ENCODE measurements at regions not wholly inside any gene's neighbourhood (a gene's known extent, or its start where the extent isn't known, plus 50 kb on each side); places are given as distances from the start of the nearest gene placed in this dataset.

DNA sequence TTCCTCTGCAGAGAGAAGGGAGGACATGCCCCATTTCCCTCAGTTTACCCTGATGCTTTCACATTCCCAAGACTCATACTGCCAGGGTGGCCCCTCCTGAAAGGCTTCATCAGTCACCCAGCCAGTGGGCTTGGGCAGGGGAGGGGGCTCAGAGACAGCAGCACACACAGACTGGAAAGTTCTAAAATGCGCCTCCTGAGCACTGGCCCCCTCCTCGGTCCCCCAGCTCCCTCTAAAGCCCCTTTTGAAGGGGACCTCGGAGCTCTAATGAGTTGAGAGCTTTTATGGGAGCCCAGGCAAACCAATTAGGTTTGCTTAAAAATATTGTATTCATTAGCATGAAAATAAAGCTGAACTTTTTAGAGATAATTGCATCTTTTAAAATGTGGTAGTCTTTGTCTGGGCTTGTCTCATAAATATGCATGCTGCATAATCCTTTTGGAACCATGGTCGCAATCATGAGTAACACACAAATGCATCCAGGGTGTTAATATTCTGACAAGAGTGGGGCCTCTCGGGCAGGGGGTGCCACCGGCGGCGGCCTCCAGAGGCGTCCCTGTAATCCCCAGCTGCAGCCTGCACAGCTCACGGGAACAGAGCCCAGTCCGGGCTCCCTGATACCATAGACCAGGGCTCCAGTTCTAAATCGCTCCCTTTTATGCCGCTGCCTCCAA lies 78.5 kb downstream of the RPLP1 start:
- Histone ChIP-seq H3K9me3 (ENCODE audit: control insufficient read depth, low read depth, low read length) (no peaks in the 10 kb centered on the region), H4K20me1 (ENCODE audit: control insufficient read depth, extremely low read depth, insufficient read depth, low read length) (no peaks in the 10 kb centered on the region), H3K27ac (ENCODE audit: control insufficient read depth, insufficient read depth, low read length) (no peak overlapping the region), H3K27me3 (ENCODE audit: control insufficient read depth, extremely low read depth, insufficient read depth, low read length) (peaks cover 18% of the 10 kb centered on the region), H3K79me2 (ENCODE audit: control insufficient read depth, insufficient read depth, low read length) (no peaks in the 10 kb centered on the region), H3K9ac (ENCODE audit: control insufficient read depth, extremely low read depth, insufficient read depth, low read length) (no peak overlapping the region), H3K4me1 (ENCODE audit: control insufficient read depth, extremely low read depth, insufficient read depth, low read length) (peaks cover 6% of the 10 kb centered on the region), H3K4me2 (ENCODE audit: control insufficient read depth, extremely low read depth, insufficient read depth, low read depth, low read length) (peak overlapping the region; percentile 16), H3K4me3 (ENCODE audit: control insufficient read depth in 2 of 3, extremely low read depth in 1 of 3, insufficient read depth in 2 of 3, low read depth in 1 of 3, low read length in 3 of 3) (no peak overlapping the region), H3K9me1 (ENCODE audit: control insufficient read depth, extremely low read depth, insufficient read depth, low read length) (no peaks in the 10 kb centered on the region), H3K36me3 (ENCODE audit: control insufficient read depth in 2 of 2, extremely low read depth in 1 of 2, insufficient read depth in 2 of 2, low read length in 2 of 2) (no peaks in the 10 kb centered on the region), H2AFZ (ENCODE audit: control insufficient read depth, low read length) (no peak overlapping the region)
- dilution Hi-C loops (cut with MboI; ENCODE audit: extremely low pct_ligation_motif_present, low sequenced_read_pairs): no loop called here
- DNase-seq (ENCODE audit: low read depth, low spot score) (no peak), FAIRE-seq (no peak)
- TF ChIP-seq EZH2 (IDR thresholded peaks at IDR 0.05; ENCODE audit: low read length): no peak
- TF ChIP-seq, protein P1, sequence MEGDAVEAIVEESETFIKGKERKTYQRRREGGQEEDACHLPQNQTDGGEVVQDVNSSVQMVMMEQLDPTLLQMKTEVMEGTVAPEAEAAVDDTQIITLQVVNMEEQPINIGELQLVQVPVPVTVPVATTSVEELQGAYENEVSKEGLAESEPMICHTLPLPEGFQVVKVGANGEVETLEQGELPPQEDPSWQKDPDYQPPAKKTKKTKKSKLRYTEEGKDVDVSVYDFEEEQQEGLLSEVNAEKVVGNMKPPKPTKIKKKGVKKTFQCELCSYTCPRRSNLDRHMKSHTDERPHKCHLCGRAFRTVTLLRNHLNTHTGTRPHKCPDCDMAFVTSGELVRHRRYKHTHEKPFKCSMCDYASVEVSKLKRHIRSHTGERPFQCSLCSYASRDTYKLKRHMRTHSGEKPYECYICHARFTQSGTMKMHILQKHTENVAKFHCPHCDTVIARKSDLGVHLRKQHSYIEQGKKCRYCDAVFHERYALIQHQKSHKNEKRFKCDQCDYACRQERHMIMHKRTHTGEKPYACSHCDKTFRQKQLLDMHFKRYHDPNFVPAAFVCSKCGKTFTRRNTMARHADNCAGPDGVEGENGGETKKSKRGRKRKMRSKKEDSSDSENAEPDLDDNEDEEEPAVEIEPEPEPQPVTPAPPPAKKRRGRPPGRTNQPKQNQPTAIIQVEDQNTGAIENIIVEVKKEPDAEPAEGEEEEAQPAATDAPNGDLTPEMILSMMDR (optimal IDR thresholded peaks at IDR 0.05 in 1 of 3, IDR thresholded peaks at IDR 0.05 in 1 of 3, conservative IDR thresholded peaks at IDR 0.05 in 1 of 3; ENCODE audit: extremely low read depth in 1 of 3, insufficient read depth in 2 of 3, low read length in 3 of 3): no peak

GRCh38 chr15:69531665-69532027 lies 79.0 kb downstream of the RPLP1 start:
- peaks cover 6% of the 10 kb centered on the region for H3K4me1 ChIP-seq (ENCODE audit: control insufficient read depth, extremely low read depth, insufficient read depth, low read length)
- H3K4me2 ChIP-seq (ENCODE audit: control insufficient read depth, extremely low read depth, insufficient read depth, low read depth, low read length): no peak overlapping the region
- no peaks in the 10 kb centered on the region for H3K79me2 ChIP-seq (ENCODE audit: control insufficient read depth, insufficient read depth, low read length)
- no peak for FAIRE-seq
- dilution Hi-C loops (cut with MboI; ENCODE audit: extremely low pct_ligation_motif_present, low sequenced_read_pairs): no loop called here
- TF ChIP-seq EZH2 (IDR thresholded peaks at IDR 0.05; ENCODE audit: low read length): no peak
- TF ChIP-seq, protein P1 (optimal IDR thresholded peaks at IDR 0.05 in 1 of 3, IDR thresholded peaks at IDR 0.05 in 1 of 3, conservative IDR thresholded peaks at IDR 0.05 in 1 of 3; ENCODE audit: extremely low read depth in 1 of 3, insufficient read depth in 2 of 3, low read length in 3 of 3): no peak
- no peaks in the 10 kb centered on the region for H3K9me3 ChIP-seq (ENCODE audit: control insufficient read depth, low read depth, low read length)
- no peak overlapping the region for H3K9ac ChIP-seq (ENCODE audit: control insufficient read depth, extremely low read depth, insufficient read depth, low read length)
- no peak for DNase-seq (ENCODE audit: low read depth, low spot score)
- H3K36me3 ChIP-seq (ENCODE audit: control insufficient read depth in 2 of 2, extremely low read depth in 1 of 2, insufficient read depth in 2 of 2, low read length in 2 of 2): no peaks in the 10 kb centered on the region
- H3K9me1 ChIP-seq (ENCODE audit: control insufficient read depth, extremely low read depth, insufficient read depth, low read length): no peaks in the 10 kb centered on the region
- no peak overlapping the region for H3K27ac ChIP-seq (ENCODE audit: control insufficient read depth, insufficient read depth, low read length)
- no peak overlapping the region for H3K4me3 ChIP-seq (ENCODE audit: control insufficient read depth in 2 of 3, extremely low read depth in 1 of 3, insufficient read depth in 2 of 3, low read depth in 1 of 3, low read length in 3 of 3)
- peaks cover 18% of the 10 kb centered on the region for H3K27me3 ChIP-seq (ENCODE audit: control insufficient read depth, extremely low read depth, insufficient read depth, low read length)
- no peaks in the 10 kb centered on the region for H4K20me1 ChIP-seq (ENCODE audit: control insufficient read depth, extremely low read depth, insufficient read depth, low read length)
- no peak overlapping the region for H2AFZ ChIP-seq (ENCODE audit: control insufficient read depth, low read length)

All from keratinocyte (primary cell).